RWPE2 (cell line): ENCODE measurements at regions not wholly inside any gene's neighbourhood (a gene's known extent, or its start where the extent isn't known, plus 50 kb on each side); places are given as distances from the start of the nearest gene placed in this dataset.
A peak's percentile ranks its signal among the peaks of the same experiment; 100 is the strongest.

Experiments used
- ATAC-seq: fragments of 200-7000 bp; cut with Tn5 transposase; 3 replicates; pipeline ENCODE4 v1.9.1; 2021; ENCODE audit warnings: low read depth
- DNase-seq: peaks from one replicate; pipeline ENCODE4 v3.0.0-alpha.2; 2020; ENCODE audit warnings: low spot score
- H3K27ac ChIP-seq: fragments of 450-650 bp; 2 replicates; pipeline ENCODE4 v1.5.1; 2017; ENCODE audit warnings: mild to moderate bottlenecking; ENCODE audit not compliant: poor library complexity, severe bottlenecking
- H3K27me3 ChIP-seq: fragments of 250-450 bp; sonication (Bioruptor Pico); 2 replicates; pipeline ENCODE4 v1.5.1; 2021; ENCODE audit warnings: mild to moderate bottlenecking, moderate library complexity; ENCODE audit not compliant: insufficient read depth, poor library complexity, severe bottlenecking
- H3K36me3 ChIP-seq: fragments of 250-450 bp; sonication (Bioruptor Pico); 2 replicates; pipeline ENCODE4 v1.5.1; 2020; ENCODE audit warnings: low read depth, mild to moderate bottlenecking, moderate library complexity
- H3K4me1 ChIP-seq: fragments of 250-450 bp; sonication (Bioruptor Pico); 2 replicates; pipeline ENCODE4 v1.5.1; 2021; ENCODE audit warnings: mild to moderate bottlenecking, moderate library complexity; ENCODE audit not compliant: insufficient read depth, poor library complexity, severe bottlenecking
- H3K4me3 ChIP-seq: fragments of 250-450 bp; sonication (Bioruptor Pico); 2 replicates; pipeline ENCODE4 v1.5.1; 2021; ENCODE audit warnings: mild to moderate bottlenecking, moderate library complexity; ENCODE audit not compliant: severe bottlenecking
- H3K9me3 ChIP-seq: fragments of 250-450 bp; sonication (Bioruptor Pico); 2 replicates; pipeline ENCODE4 v1.5.1; 2021; ENCODE audit warnings: mild to moderate bottlenecking, moderate library complexity; ENCODE audit not compliant: severe bottlenecking
- CTCF ChIP-seq: fragments of 450-650 bp; IDR thresholded peaks from one replicate; pipeline ENCODE4 v1.5.1; 2017; ENCODE audit warnings: mild to moderate bottlenecking, moderate library complexity; ENCODE audit not compliant: poor library complexity, severe bottlenecking

GRCh38 chr2:186306754-186307153 lies 179.3 kb upstream of the ZC3H15 start:
- no peak for TF ChIP-seq CTCF
- Histone ChIP-seq H3K9me3 (no peaks in the 10 kb centered on the region), H3K27me3 (no peaks in the 10 kb centered on the region), H3K4me1 (peaks cover 17% of the 10 kb centered on the region), H3K4me3 (no peak overlapping the region), H3K36me3 (no peaks in the 10 kb centered on the region), H3K27ac (no peak overlapping the region)
- no peak for DNase-seq
- ATAC-seq = no peak

- no peak for ATAC-seq
- Histone ChIP-seq H3K9me3 (peaks cover 3% of the 10 kb centered on the region), H3K27me3 (no peaks in the 10 kb centered on the region), H3K27ac (no peak overlapping the region), H3K4me3 (no peak overlapping the region), H3K36me3 (no peaks in the 10 kb centered on the region), H3K4me1 (peaks cover 13% of the 10 kb centered on the region)
- DNase-seq = no peak
- no peak for TF ChIP-seq CTCF
These were observed 178.2 kb upstream of the ZC3H15 start for GRCh38 chr2:186307871-186308270.

- ATAC-seq = peak; percentile 77
- no peak for DNase-seq
- Histone ChIP-seq H3K4me3 (no peak overlapping the region), H3K27ac (no peak overlapping the region), H3K27me3 (no peaks in the 10 kb centered on the region), H3K4me1 (peaks cover 8% of the 10 kb centered on the region), H3K36me3 (no peaks in the 10 kb centered on the region), H3K9me3 (peaks cover 3% of the 10 kb centered on the region)
- TF ChIP-seq CTCF = no peak
These were observed 177.7 kb upstream of the ZC3H15 start for GRCh38 chr2:186308347-186308746.

GRCh38 chr2:186309901-186310300 lies 176.2 kb upstream of the ZC3H15 start:
- TF ChIP-seq CTCF = no peak
- peaks cover 6% of the 10 kb centered on the region for H3K4me1 ChIP-seq
- no peaks in the 10 kb centered on the region for H3K36me3 ChIP-seq
- no peak for ATAC-seq
- peaks cover 3% of the 10 kb centered on the region for H3K9me3 ChIP-seq
- H3K27ac ChIP-seq = no peak overlapping the region
- DNase-seq = no peak
- no peak overlapping the region for H3K4me3 ChIP-seq
- no peaks in the 10 kb centered on the region for H3K27me3 ChIP-seq

- ATAC-seq (no peak), DNase-seq (no peak)
- Histone ChIP-seq H3K27ac (no peak overlapping the region), H3K27me3 (no peaks in the 10 kb centered on the region), H3K36me3 (no peaks in the 10 kb centered on the region), H3K4me1 (no peaks in the 10 kb centered on the region), H3K4me3 (no peak overlapping the region), H3K9me3 (peaks cover 6% of the 10 kb centered on the region)
- no peak for TF ChIP-seq CTCF
These were observed 167.0 kb upstream of the ZC3H15 start for GRCh38 chr2:186319105-186319504.
